ENCODE measurements at regions not wholly inside any gene's neighbourhood (a gene's known extent, or its start where the extent isn't known, plus 50 kb on each side); places are given as distances from the start of the nearest gene placed in this dataset.

DNA sequence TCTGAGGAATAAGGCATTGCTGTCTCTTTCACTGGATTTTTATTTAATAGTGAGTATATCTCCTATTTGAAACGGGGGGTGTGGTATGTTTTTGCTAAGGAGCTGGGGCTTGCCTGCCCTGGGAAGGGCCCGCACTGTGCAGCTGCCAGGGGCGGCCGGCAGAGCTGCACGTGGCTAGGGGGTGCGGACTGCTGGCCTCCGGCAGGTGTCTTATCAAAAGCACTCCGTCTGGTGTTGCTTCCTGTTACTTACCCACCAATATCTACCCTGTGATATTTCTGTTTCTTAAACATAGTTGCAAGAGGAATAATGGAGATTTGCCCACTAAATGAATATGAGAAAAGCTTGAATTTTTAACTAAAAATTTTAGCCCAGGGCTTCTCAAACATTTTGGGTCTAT lies 232.0 kb downstream of the IRX1 start:
- Histone ChIP-seq H4K20me1 (replicated peaks; ENCODE audit: control insufficient read depth, extremely low read depth, insufficient read depth, low read length) (no peaks in the 10 kb centered on the region), H3K4me1 (ENCODE audit: control insufficient read depth, extremely low read depth, insufficient read depth, low read length) (no peaks in the 10 kb centered on the region), H3K9me3 (replicated peaks; ENCODE audit: control insufficient read depth, insufficient read depth, low read length) (peaks cover 7% of the 10 kb centered on the region), H3K4me2 (ENCODE audit: insufficient read depth, low read length) (no peak overlapping the region), H3K27me3 (ENCODE audit: control insufficient read depth in 2 of 2, insufficient read depth in 2 of 2, low read length in 2 of 2) (no peaks in the 10 kb centered on the region), H3K36me3 (ENCODE audit: control insufficient read depth in 2 of 2, extremely low read depth in 1 of 2, insufficient read depth in 2 of 2, low read length in 2 of 2) (no peaks in the 10 kb centered on the region), H3K9me1 (replicated peaks; ENCODE audit: control insufficient read depth, extremely low read depth, insufficient read depth, low read length) (no peaks in the 10 kb centered on the region), H3K27ac (ENCODE audit: insufficient read depth, low read depth, low read length) (no peak overlapping the region), H3K4me3 (replicated peaks in 1 of 3; ENCODE audit: insufficient read depth in 1 of 3, low read depth in 1 of 3, low read length in 3 of 3) (no peak overlapping the region), H2AFZ (ENCODE audit: low read depth, low read length) (no peak overlapping the region), H3K9ac (replicated peaks; ENCODE audit: extremely low read depth, insufficient read depth, low read length) (no peak overlapping the region), H3K79me2 (ENCODE audit: control insufficient read depth, insufficient read depth, low read length) (no peaks in the 10 kb centered on the region)
- no peak for DNase-seq (ENCODE audit: low read depth, low spot score)
- no TSS peak for BruUV-seq (replicated peaks)
- ChIA-PET POLR2A (no interaction called here), CTCF (no interaction called here)
- intact Hi-C loops (cut with micrococcal nuclease): no loop called here
- TF ChIP-seq MYC (IDR thresholded peaks at IDR 0.05; ENCODE audit: low read depth, low read length): no peak
- no peak for TF ChIP-seq POLR2AphosphoS5 (IDR thresholded peaks at IDR 0.05; ENCODE audit: insufficient read depth, low read depth, low read length)
- no peak for TF ChIP-seq POLR2A (IDR thresholded peaks at IDR 0.05; ENCODE audit: low read depth, low read length)
- TF ChIP-seq, protein P1, sequence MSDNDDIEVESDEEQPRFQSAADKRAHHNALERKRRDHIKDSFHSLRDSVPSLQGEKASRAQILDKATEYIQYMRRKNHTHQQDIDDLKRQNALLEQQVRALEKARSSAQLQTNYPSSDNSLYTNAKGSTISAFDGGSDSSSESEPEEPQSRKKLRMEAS (IDR thresholded peaks at IDR 0.05; ENCODE audit: insufficient read depth, insufficient read length): no peak
- no peak for TF ChIP-seq GATA2 (IDR thresholded peaks at IDR 0.05; ENCODE audit: insufficient read depth, insufficient read length, low read depth, low read length)
- no peak for TF ChIP-seq JUN (IDR thresholded peaks at IDR 0.05; ENCODE audit: borderline replicate concordance, insufficient read depth, insufficient read length, low read depth)
- TF ChIP-seq EZH2 (IDR thresholded peaks at IDR 0.05; ENCODE audit: borderline replicate concordance, low read depth, low read length, severe bottlenecking): no peak
- no peak for TF ChIP-seq FOS (IDR thresholded peaks at IDR 0.05; ENCODE audit: borderline replicate concordance, insufficient read depth, low read length)
- dilution Hi-C loops (cut with MboI; ENCODE audit: extremely low pct_ligation_motif_present, low sequenced_read_pairs): no loop called here
- FAIRE-seq: no peak

DNA sequence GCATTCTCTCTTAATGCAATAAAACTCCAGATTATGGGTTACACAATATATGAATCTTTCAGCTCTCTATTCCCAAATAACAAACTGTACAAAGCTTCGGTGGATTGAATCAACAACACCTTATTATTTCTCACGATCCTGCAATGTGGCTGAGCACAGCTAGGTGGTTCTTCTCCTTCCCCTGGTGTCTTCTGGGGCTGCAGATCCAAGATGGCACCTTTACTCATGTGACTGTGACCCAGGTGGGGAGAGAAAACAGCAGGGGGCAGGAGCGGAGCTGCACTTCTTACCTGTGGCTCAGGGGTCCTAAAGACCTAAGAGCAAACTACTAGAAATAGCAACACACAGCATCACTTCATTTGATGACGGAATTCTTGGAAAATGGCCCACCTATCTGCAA lies 233.1 kb downstream of the IRX1 start:
- no peak for TF ChIP-seq POLR2A (IDR thresholded peaks at IDR 0.05; ENCODE audit: low read depth, low read length)
- no peak for TF ChIP-seq FOS (IDR thresholded peaks at IDR 0.05; ENCODE audit: borderline replicate concordance, insufficient read depth, low read length)
- TF ChIP-seq JUN (IDR thresholded peaks at IDR 0.05; ENCODE audit: borderline replicate concordance, insufficient read depth, insufficient read length, low read depth): no peak
- TF ChIP-seq POLR2AphosphoS5 (IDR thresholded peaks at IDR 0.05; ENCODE audit: insufficient read depth, low read depth, low read length): no peak
- no peak for TF ChIP-seq EZH2 (IDR thresholded peaks at IDR 0.05; ENCODE audit: borderline replicate concordance, low read depth, low read length, severe bottlenecking)
- no peak for TF ChIP-seq MYC (IDR thresholded peaks at IDR 0.05; ENCODE audit: low read depth, low read length)
- TF ChIP-seq, protein P1 (IDR thresholded peaks at IDR 0.05; ENCODE audit: insufficient read depth, insufficient read length): no peak
- no peak for TF ChIP-seq GATA2 (IDR thresholded peaks at IDR 0.05; ENCODE audit: insufficient read depth, insufficient read length, low read depth, low read length)
- TF ChIP-seq, protein P2, sequence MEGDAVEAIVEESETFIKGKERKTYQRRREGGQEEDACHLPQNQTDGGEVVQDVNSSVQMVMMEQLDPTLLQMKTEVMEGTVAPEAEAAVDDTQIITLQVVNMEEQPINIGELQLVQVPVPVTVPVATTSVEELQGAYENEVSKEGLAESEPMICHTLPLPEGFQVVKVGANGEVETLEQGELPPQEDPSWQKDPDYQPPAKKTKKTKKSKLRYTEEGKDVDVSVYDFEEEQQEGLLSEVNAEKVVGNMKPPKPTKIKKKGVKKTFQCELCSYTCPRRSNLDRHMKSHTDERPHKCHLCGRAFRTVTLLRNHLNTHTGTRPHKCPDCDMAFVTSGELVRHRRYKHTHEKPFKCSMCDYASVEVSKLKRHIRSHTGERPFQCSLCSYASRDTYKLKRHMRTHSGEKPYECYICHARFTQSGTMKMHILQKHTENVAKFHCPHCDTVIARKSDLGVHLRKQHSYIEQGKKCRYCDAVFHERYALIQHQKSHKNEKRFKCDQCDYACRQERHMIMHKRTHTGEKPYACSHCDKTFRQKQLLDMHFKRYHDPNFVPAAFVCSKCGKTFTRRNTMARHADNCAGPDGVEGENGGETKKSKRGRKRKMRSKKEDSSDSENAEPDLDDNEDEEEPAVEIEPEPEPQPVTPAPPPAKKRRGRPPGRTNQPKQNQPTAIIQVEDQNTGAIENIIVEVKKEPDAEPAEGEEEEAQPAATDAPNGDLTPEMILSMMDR (IDR thresholded peaks at IDR 0.05; ENCODE audit: extremely low read depth in 1 of 2, insufficient read depth in 1 of 2, low read depth in 1 of 2, low read length in 2 of 2): no peak
- Histone ChIP-seq H3K9ac (replicated peaks; ENCODE audit: extremely low read depth, insufficient read depth, low read length) (no peak overlapping the region), H3K9me1 (replicated peaks; ENCODE audit: control insufficient read depth, extremely low read depth, insufficient read depth, low read length) (no peaks in the 10 kb centered on the region), H3K27me3 (ENCODE audit: control insufficient read depth in 2 of 2, insufficient read depth in 2 of 2, low read length in 2 of 2) (no peaks in the 10 kb centered on the region), H3K36me3 (ENCODE audit: control insufficient read depth in 2 of 2, extremely low read depth in 1 of 2, insufficient read depth in 2 of 2, low read length in 2 of 2) (no peaks in the 10 kb centered on the region), H3K4me3 (replicated peaks in 1 of 3; ENCODE audit: insufficient read depth in 1 of 3, low read depth in 1 of 3, low read length in 3 of 3) (no peak overlapping the region), H3K79me2 (ENCODE audit: control insufficient read depth, insufficient read depth, low read length) (no peaks in the 10 kb centered on the region), H4K20me1 (replicated peaks; ENCODE audit: control insufficient read depth, extremely low read depth, insufficient read depth, low read length) (no peaks in the 10 kb centered on the region), H3K4me2 (ENCODE audit: insufficient read depth, low read length) (no peak overlapping the region), H3K4me1 (ENCODE audit: control insufficient read depth, extremely low read depth, insufficient read depth, low read length) (no peaks in the 10 kb centered on the region), H2AFZ (ENCODE audit: low read depth, low read length) (no peak overlapping the region), H3K9me3 (replicated peaks; ENCODE audit: control insufficient read depth, insufficient read depth, low read length) (peaks cover 6% of the 10 kb centered on the region), H3K27ac (ENCODE audit: insufficient read depth, low read depth, low read length) (no peak overlapping the region)
- FAIRE-seq (no peak), DNase-seq (ENCODE audit: low read depth, low spot score) (no peak)
- CTCF ChIA-PET: no interaction called here
- intact Hi-C loops (cut with micrococcal nuclease) (no loop called here), dilution Hi-C loops (cut with MboI; ENCODE audit: extremely low pct_ligation_motif_present, low sequenced_read_pairs) (no loop called here)
- POLR2A ChIA-PET: no interaction called here
- no TSS peak for BruUV-seq (replicated peaks)
